Tibial artery (tissue), 4 donors: ENCODE measurements at regions not wholly inside any gene's neighbourhood (a gene's known extent, or its start where the extent isn't known, plus 50 kb on each side); places are given as distances from the start of the nearest gene placed in this dataset.

Experiments
- DNase-seq, 2 donors: peaks; one replicate each; pipeline ENCODE4 v3.0.0-alpha.2; 2019
- H3K27ac ChIP-seq, 2 donors: fragments of 200-600 bp; sonication (generic) in 1 of 2; 1 replicate in 1 of 2; 2 replicates in 1 of 2; pipeline ENCODE4 v1.5.1; 2018 to 2019; ENCODE audit warnings: mild to moderate bottlenecking in 1 of 2
- H3K27me3 ChIP-seq, 2 donors: fragments of 200-600 bp; sonication (generic) in 1 of 2; one replicate each; pipeline versions ENCODE4 v1.5.1 to v1.6.0; 2016 to 2019
- H3K36me3 ChIP-seq, 3 donors: fragments of 200-600 bp; sonication (generic) in 2 of 3; one replicate each; pipeline ENCODE4 v1.5.1; 2016 to 2019; ENCODE audit warnings: mild to moderate bottlenecking in 2 of 3
- H3K4me1 ChIP-seq, 4 donors: fragments of 200-600 bp; sonication (generic) in 2 of 4; 1 replicate in 3 of 4; 2 replicates in 1 of 4; pipeline ENCODE4 v1.5.1; 2016 to 2019
- H3K4me3 ChIP-seq, 2 donors: fragments of 200-600 bp; sonication (generic) in 1 of 2; 1 replicate in 1 of 2; 2 replicates in 1 of 2; pipeline ENCODE4 v1.5.1; 2018 to 2019; ENCODE audit warnings: mild to moderate bottlenecking in 2 of 2
- H3K9me3 ChIP-seq, 3 donors: fragments of 200-600 bp; sonication (generic) in 1 of 3; one replicate each; pipeline ENCODE4 v1.5.1; 2016 to 2019
- CTCF ChIP-seq, 2 experiments: fragments of 200-600 bp in 1 of 2; fragments of 450-650 bp in 1 of 2; IDR thresholded peaks; one replicate each; pipeline ENCODE4 v1.5.1; 2017 to 2019; ENCODE audit warnings: antibody characterized with exemption in 2 of 2, mild to moderate bottlenecking in 1 of 2, moderate library complexity in 1 of 2
- intact Hi-C: fragments of 100-400 bp; cut with DNase I; formaldehyde crosslinking; loops from one replicate; pipeline ENCODE4 v1.15.0; 2023; ENCODE audit warnings: low total_unique reads

- Histone ChIP-seq H3K36me3 (no peaks in the 10 kb centered on the region), H3K4me3 (no peak overlapping the region), H3K27me3 (no peaks in the 10 kb centered on the region), H3K9me3 (no peaks in the 10 kb centered on the region), H3K4me1 (peaks cover 0 to 16% (median 1%) of the 10 kb centered on the region in 4 donors), H3K27ac (no peak overlapping the region)
- TF ChIP-seq CTCF (IDR thresholded peaks at IDR 0.05), result no peak
- DNase-seq, result no peak
- intact Hi-C loops, result no loop called here
Measured at GRCh38 chr2:212669761-212670160, 131.2 kb upstream of the ERBB4 start.

- Histone ChIP-seq H3K36me3 (no peaks in the 10 kb centered on the region), H3K9me3 (no peaks in the 10 kb centered on the region), H3K27me3 (no peaks in the 10 kb centered on the region), H3K27ac (no peak overlapping the region), H3K4me3 (no peak overlapping the region), H3K4me1 (peaks cover 0 to 16% (median 1%) of the 10 kb centered on the region in 4 donors)
- intact Hi-C loops, result no loop called here
- no peak for TF ChIP-seq CTCF (IDR thresholded peaks at IDR 0.05)
- DNase-seq, result no peak
Measured at GRCh38 chr2:212667751-212668316, 129.2 kb upstream of the ERBB4 start.

DNA sequence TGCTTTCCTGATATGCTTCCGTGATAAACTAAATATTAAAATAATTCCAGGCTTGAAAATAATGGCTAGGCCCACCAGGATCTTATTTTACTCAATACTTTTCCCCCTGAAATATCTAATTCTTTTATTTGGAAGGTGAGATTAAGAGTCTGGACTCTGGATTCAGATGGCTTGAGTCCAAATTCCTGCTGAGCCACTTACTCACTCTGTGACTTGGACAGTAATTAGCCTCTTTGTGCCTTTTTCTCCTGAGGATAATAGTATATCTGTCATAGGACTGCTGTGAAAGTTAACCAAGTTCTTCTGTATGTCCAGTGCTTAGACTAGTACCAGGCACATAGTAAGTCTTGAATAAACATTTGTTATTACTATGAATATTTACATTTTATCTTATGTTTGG lies 127.3 kb upstream of the ERBB4 start:
- DNase-seq, result no peak
- intact Hi-C loops, result no loop called here
- no peaks in the 10 kb centered on the region for H3K27me3 ChIP-seq
- H3K9me3 ChIP-seq, result no peaks in the 10 kb centered on the region
- no peak overlapping the region for H3K27ac ChIP-seq
- H3K4me1 ChIP-seq, result peaks cover 0 to 16% (median 1%) of the 10 kb centered on the region in 4 donors
- no peaks in the 10 kb centered on the region for H3K36me3 ChIP-seq
- TF ChIP-seq CTCF (IDR thresholded peaks at IDR 0.05), result no peak
- H3K4me3 ChIP-seq, result no peak overlapping the region

GRCh38 chr2:212659441-212659840 lies 120.8 kb upstream of the ERBB4 start:
- Histone ChIP-seq H3K36me3 (no peaks in the 10 kb centered on the region), H3K4me1 (no peaks in the 10 kb centered on the region), H3K27ac (no peak overlapping the region), H3K4me3 (no peak overlapping the region), H3K9me3 (peaks cover 0 to 5% (median 0%) of the 10 kb centered on the region in 3 donors), H3K27me3 (no peaks in the 10 kb centered on the region)
- DNase-seq, result no peak
- no peak for TF ChIP-seq CTCF (IDR thresholded peaks at IDR 0.05)
- intact Hi-C loops, result no loop called here

DNA sequence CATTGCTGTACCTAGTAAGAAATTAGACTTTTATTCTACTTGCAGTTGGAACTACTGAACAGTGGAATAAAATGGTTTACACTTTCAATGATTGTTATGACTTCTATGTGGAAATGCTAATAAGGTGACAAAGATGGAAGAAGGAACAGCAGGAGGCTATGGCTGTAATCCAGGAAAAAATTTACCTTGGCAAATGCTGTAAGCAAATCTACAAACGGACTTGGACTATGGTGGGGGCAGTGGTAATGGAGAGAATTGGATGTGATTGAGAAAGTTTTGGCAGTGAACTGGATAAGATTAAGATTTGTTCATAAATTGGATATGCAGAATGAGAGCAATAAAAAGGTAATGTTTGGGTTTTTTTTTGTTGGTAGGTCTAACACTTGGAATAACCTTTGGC lies 111.0 kb upstream of the ERBB4 start:
- TF ChIP-seq CTCF (IDR thresholded peaks at IDR 0.05), result no peak
- no peaks in the 10 kb centered on the region for H3K27me3 ChIP-seq
- H3K36me3 ChIP-seq, result no peaks in the 10 kb centered on the region
- DNase-seq, result no peak
- intact Hi-C loops, result no loop called here
- no peaks in the 10 kb centered on the region for H3K9me3 ChIP-seq
- no peaks in the 10 kb centered on the region for H3K4me1 ChIP-seq
- no peak overlapping the region for H3K4me3 ChIP-seq
- H3K27ac ChIP-seq, result no peak overlapping the region
